Mammary epithelial cell (primary cell): ENCODE measurements at regions not wholly inside any gene's neighbourhood (a gene's known extent, or its start where the extent isn't known, plus 50 kb on each side); places are given as distances from the start of the nearest gene placed in this dataset.

Source experiments
- EZH2 ChIP-seq: IDR thresholded peaks from 2 replicates; pipeline ENCODE4 v1.6.1; 2012; ENCODE audit warnings: low read length, inconsistent platforms, borderline replicate concordance
- TF ChIP-seq, protein P1 (sequence below), 2 donors: IDR thresholded peaks in 1 of 2; conservative IDR thresholded peaks in 1 of 2; 2 replicates each; pipeline ENCODE4 v1.5.1; 2011 to 2012; ENCODE audit warnings: inconsistent platforms in 2 of 2, low read length in 2 of 2, mild to moderate bottlenecking in 2 of 2, control low read depth in 1 of 2, low read depth in 1 of 2; ENCODE audit not compliant: insufficient read depth in 1 of 2; ENCODE audit errors: extremely low read depth in 1 of 2

GRCh38 chr1:189606795-189607476, 870.7 kb downstream of the BRINP3 start:
- TF ChIP-seq EZH2: no peak
- TF ChIP-seq, protein P1, sequence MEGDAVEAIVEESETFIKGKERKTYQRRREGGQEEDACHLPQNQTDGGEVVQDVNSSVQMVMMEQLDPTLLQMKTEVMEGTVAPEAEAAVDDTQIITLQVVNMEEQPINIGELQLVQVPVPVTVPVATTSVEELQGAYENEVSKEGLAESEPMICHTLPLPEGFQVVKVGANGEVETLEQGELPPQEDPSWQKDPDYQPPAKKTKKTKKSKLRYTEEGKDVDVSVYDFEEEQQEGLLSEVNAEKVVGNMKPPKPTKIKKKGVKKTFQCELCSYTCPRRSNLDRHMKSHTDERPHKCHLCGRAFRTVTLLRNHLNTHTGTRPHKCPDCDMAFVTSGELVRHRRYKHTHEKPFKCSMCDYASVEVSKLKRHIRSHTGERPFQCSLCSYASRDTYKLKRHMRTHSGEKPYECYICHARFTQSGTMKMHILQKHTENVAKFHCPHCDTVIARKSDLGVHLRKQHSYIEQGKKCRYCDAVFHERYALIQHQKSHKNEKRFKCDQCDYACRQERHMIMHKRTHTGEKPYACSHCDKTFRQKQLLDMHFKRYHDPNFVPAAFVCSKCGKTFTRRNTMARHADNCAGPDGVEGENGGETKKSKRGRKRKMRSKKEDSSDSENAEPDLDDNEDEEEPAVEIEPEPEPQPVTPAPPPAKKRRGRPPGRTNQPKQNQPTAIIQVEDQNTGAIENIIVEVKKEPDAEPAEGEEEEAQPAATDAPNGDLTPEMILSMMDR (conservative IDR thresholded peaks at IDR 0.05 in 1 of 2, IDR thresholded peaks at IDR 0.05 in 1 of 2; ENCODE audit: extremely low read depth in 1 of 2, insufficient read depth in 1 of 2, low read depth in 1 of 2, low read length in 2 of 2): no peak
